Kidney (tissue), 13 donors: ENCODE measurements at regions not wholly inside any gene's neighbourhood (a gene's known extent, or its start where the extent isn't known, plus 50 kb on each side); places are given as distances from the start of the nearest gene placed in this dataset.

Experiments used
- DNase-seq, 5 donors: peaks; one replicate each; pipeline ENCODE4 v3.0.0-alpha.2; 2013 to 2020
- FAIRE-seq: peaks from 2 replicates; lab custom pipeline; 2012; peaks lifted over from hg19 to GRCh38; lab: Jason Lieb, UNC
- H3K27ac ChIP-seq, 2 donors: one replicate each; pipeline ENCODE4 v1.7.0; 2013; ENCODE audit warnings: low read depth in 2 of 2, low read length in 2 of 2, inconsistent platforms in 1 of 2
- H3K27me3 ChIP-seq: one replicate; pipeline ENCODE4 v1.7.1; 2013; ENCODE audit warnings: low read length, inconsistent platforms; ENCODE audit not compliant: control insufficient read depth, insufficient read depth
- H3K36me3 ChIP-seq, 3 donors: one replicate each; pipeline versions ENCODE4 v1.7.0 to v1.7.1; 2013; ENCODE audit warnings: low read length in 3 of 3, control low read depth in 1 of 3, inconsistent platforms in 1 of 3; ENCODE audit not compliant: insufficient read depth in 3 of 3, control insufficient read depth in 2 of 3
- H3K4me1 ChIP-seq, 3 donors: one replicate each; pipeline versions ENCODE4 v1.7.0 to v1.7.1; 2013; ENCODE audit warnings: low read length in 3 of 3, inconsistent platforms in 1 of 3, low read depth in 1 of 3; ENCODE audit not compliant: control insufficient read depth in 2 of 3, insufficient read depth in 2 of 3
- H3K4me3 ChIP-seq, 3 donors: one replicate each; pipeline versions ENCODE4 v1.7.0 to v1.8.1; 2013; ENCODE audit warnings: low read length in 3 of 3, control low read depth in 1 of 3, inconsistent platforms in 1 of 3
- H3K9ac ChIP-seq, 3 donors: one replicate each; pipeline versions ENCODE4 v1.7.0 to v1.7.1; 2013; ENCODE audit warnings: low read length in 3 of 3, control low read depth in 1 of 3, inconsistent platforms in 1 of 3
- H3K9me3 ChIP-seq, 3 donors: one replicate each; pipeline versions ENCODE4 v1.7.0 to v1.7.1; 2013; ENCODE audit warnings: low read length in 3 of 3, control low read depth in 1 of 3, inconsistent platforms in 1 of 3; ENCODE audit not compliant: control insufficient read depth in 2 of 3, insufficient read depth in 1 of 3
- CTCF ChIP-seq: IDR thresholded peaks from 3 replicates; pipeline ENCODE4 v1.5.1; 2012; ENCODE audit warnings: mild to moderate bottlenecking, moderate library complexity, borderline replicate concordance; ENCODE audit not compliant: insufficient read depth; ENCODE audit errors: extremely low read depth
- intact Hi-C: fragments of 100-400 bp; cut with DNase I; formaldehyde crosslinking; loops from one replicate; pipeline ENCODE4 v1.11.1; 2022
- donor health status: control.
- donor health status: control.
- donor health status: control.
- donor health status: control.
- donor health status: control.
- donor health status: DM: yes; HTN: yes; CAD: no.
- donor health status: Normal renal cell carcinoma (clear cell type).

- FAIRE-seq: no peak
- Histone ChIP-seq H3K27ac (no peak overlapping the region), H3K9me3 (no peaks in the 10 kb centered on the region), H3K9ac (no peak overlapping the region), H3K36me3 (no peaks in the 10 kb centered on the region), H3K4me3 (no peak overlapping the region), H3K4me1 (no peaks in the 10 kb centered on the region), H3K27me3 (no peaks in the 10 kb centered on the region)
- no peak for TF ChIP-seq CTCF
- intact Hi-C loops: no loop called here
- no peak for DNase-seq
Observed at GRCh38 chr5:8291641-8292040, 422.7 kb downstream of the MTRR start.

- intact Hi-C loops: no loop called here
- no peak for TF ChIP-seq CTCF
- DNase-seq: no peak
Observed at GRCh38 chr5:8295141-8295540, 426.2 kb downstream of the MTRR start.

GRCh38 chr5:8299716-8300115 is 430.8 kb downstream of the MTRR start:
- DNase-seq: no peak
- FAIRE-seq: no peak

More at GRCh38 chr5:8295141-8295540, 426.2 kb downstream of the MTRR start:
- H3K27me3 ChIP-seq: no peaks in the 10 kb centered on the region
- no peaks in the 10 kb centered on the region for H3K36me3 ChIP-seq
- H3K9ac ChIP-seq: no peak overlapping the region
- H3K4me3 ChIP-seq: no peak overlapping the region
- H3K9me3 ChIP-seq: no peaks in the 10 kb centered on the region
- no peak overlapping the region for H3K27ac ChIP-seq
- no peaks in the 10 kb centered on the region for H3K4me1 ChIP-seq
- FAIRE-seq: no peak

More at GRCh38 chr5:8299716-8300115, 430.8 kb downstream of the MTRR start:
- H3K4me3 ChIP-seq: no peak overlapping the region
- TF ChIP-seq CTCF: no peak
- intact Hi-C loops: no loop called here
- H3K9ac ChIP-seq: no peak overlapping the region
- H3K4me1 ChIP-seq: no peaks in the 10 kb centered on the region
- H3K27ac ChIP-seq: no peak overlapping the region
- H3K9me3 ChIP-seq: no peaks in the 10 kb centered on the region
- H3K36me3 ChIP-seq: no peaks in the 10 kb centered on the region
- no peaks in the 10 kb centered on the region for H3K27me3 ChIP-seq
